GM18907 (cell line): ENCODE measurements at regions not wholly inside any gene's neighbourhood (a gene's known extent, or its start where the extent isn't known, plus 50 kb on each side); places are given as distances from the start of the nearest gene placed in this dataset.
"Not testable (repeated sequence)": the region's sequence is repeated elsewhere in the genome, so short reads cannot be mapped to it uniquely, and the experiment has no call there.

Experiments used
- ATAC-seq: cut with Tn5 transposase; IDR thresholded peaks from one replicate; pipeline ENCODE4 v1.9.1; 2021; ENCODE audit warnings: mild to moderate bottlenecking, moderate library complexity; ENCODE audit not compliant: unreplicated experiment

DNA sequence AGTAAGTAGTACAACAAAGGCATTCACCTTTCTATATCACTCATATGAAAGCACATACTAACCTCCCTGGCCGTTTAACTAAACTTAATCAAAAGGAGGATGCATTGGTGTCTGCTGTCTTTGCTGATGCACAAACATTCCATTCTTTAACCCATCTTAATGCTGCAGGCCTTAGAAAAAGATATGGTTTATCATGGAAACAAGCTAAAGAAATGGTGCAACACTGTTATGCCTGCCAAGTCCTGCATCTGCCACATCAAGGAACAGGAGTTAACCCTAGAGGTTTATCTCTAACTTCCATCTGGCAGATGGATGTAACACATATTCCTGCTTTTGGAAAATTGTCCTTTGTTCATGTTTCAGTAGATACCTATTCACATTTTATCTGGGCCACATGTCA is 296.5 kb upstream of the DKK2 start:
- not testable (repeated sequence) for ATAC-seq

DNA sequence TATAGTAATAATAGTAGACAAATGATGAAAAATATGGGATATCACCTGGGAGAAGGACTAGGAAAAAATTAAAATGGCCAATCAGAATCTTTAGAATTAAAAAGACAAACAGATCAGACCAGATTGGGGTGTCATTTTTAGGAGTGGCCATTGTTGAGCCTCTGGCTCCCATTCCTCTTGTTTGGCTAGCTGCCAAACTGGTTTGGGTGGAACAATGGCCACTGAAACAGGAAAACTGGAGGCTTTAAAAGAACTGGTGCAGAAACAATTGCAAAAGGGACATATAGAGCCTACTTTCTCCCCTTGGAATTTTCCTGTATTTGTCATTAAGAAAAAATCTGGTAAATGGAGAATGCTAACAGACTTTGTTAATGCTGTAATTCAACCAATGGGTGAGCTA is 294.8 kb upstream of the DKK2 start:
- no peak for ATAC-seq

DNA sequence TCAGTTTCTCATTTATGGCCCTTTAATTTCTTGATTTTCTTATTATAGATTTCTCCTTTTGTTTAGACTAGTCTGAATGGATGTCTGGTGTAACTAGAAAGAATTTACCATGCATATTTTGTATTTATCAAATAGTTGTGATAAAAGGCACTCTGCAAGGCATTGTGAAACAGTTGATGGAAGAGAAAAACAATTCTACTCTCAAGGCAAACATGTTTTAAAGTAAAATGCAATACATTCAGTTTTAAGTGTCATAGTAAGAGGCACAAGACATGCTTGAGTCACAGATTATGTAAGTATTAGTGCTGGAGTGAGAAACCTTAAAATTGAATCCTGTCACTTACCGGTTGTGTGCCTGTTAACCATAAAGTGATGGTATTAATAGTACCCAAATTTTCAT is 283.3 kb upstream of the DKK2 start:
- ATAC-seq: no peak

DNA sequence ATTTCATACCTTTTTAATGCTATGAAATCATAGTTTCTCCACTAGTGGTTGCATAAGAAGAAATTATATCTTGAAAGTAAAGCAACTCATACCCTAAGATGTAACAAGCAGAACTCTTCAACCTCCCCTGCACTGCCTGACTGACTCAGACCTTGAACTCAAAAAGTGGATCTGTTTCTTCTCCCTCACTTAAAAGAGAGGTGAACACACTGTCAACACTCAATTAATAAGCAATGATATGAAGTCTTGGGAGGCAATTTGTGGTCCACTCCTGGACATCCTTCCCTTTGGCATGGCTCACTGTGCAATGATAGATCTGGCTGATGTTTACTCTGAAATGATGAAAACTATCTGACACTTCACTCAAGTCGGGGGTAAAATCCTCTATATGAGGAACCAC is 282.0 kb upstream of the DKK2 start:
- ATAC-seq: no peak

DNA sequence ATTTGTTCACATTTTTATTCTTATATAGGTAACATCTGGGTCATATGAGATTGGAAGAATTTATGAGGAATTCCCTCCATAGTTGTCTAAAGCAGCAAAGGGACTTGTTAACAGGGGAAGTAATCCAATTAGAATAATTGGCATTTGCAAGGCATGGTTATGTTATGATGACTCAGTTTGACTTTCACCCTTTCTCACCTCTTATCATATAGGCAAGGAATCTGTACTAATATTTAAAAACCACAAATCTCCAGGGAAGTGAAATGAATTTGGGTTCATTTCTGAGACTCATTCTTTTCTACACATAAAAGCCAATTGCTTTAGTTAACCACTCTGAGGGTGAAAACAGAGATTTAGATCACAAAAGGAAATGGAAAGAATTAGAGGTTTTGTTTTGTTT is 281.5 kb upstream of the DKK2 start:
- no peak for ATAC-seq

DNA sequence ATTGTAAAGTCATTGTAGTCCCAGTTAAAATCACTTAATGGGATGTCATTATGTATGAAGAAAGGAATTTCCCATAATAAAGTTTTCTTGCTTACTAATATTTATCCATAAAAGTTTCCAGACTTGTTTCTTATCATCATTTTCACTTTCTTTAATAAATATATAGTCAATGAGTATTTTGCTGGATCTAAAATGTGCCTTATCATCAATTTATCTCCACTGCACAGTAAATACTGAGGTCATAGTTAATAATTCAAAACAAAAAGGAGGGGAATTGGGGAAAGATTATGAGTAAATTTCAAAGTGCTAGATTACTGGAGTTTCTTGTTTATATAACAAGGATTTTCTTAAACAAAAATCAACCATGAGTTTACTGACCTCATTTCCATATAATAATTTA is 279.5 kb upstream of the DKK2 start:
- no peak for ATAC-seq

DNA sequence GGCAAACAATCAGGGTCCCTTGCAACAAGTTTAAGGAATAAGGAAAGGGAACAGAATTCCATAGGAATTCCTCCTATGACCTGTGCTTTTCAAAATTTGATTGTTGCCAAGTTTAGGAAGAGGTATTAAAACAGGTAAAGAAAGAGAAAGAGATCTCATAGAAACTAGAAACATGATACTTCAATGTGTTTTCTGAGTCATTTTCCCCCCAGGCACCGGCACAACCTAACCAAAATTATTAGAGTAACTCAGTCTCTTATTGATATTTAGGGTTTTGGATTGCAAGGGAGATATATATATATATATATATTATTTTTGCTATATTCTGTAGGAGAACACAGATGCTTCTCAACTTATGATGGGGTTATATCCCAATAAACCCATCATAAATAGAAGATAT is 278.0 kb upstream of the DKK2 start:
- ATAC-seq: no peak

DNA sequence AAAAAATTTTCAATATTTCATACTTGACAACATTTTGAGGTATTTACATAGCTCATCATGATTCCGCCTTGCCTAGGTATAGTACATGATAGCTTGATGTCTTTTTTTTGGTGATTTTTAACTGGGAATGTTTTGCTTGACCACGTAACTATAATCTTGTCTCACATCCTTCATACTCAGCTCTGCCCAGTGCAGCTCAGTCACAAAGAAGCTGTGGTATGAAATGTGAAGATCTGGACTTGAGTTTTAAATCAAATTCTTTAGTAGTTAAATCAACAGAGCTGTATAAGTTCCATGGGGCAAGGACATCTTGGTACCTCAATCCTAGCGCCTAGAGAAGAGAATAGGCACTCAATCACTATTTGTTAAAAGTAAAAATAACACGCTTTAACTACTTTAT is 276.3 kb upstream of the DKK2 start:
- no peak for ATAC-seq

DNA sequence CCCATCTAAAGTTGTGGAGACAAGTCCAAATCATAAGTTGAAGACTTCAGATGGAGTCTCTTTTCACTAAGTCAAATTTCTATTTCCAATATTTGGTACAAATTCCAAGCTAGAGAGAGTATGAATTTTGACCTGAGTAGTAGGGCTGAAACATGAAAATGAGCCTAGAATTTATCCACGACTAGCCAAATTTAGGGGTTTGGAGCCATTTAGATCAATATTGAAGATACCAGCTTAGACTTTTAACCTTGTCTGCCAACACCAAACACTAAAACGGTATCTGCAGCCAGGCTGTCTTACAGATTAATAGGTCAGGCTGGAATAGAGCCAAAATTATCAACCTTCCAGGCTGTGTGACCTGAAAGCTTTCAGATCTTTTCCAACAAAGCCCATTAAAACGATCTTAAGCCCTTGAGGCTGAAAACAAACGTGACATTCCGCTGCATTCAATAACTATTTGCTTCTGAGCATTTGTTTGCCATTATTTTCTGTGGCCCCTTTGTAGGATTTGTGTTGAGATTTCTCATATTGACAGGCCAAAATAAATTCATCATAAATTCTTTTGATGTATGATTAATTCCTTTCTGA is 268.7 kb upstream of the DKK2 start:
- ATAC-seq: no peak

DNA sequence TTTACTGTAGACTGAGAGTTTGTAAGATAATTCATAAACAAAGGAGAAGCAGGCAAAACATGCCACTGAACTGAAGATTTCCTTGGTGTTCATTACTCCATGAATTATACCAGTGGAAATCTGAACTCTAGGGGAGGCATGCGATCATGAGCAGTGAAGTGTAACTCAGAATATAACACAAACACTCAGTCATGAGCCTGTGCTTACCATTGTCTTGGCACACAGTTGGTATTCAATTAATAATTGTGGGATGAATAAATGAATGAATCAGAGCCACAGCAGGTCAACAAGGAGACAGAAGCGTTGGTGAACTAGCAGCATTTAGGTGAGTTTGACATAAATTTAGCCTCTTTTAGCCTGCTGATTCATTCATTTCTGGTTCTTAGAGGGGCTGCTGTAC is 263.5 kb upstream of the DKK2 start:
- no peak for ATAC-seq

DNA sequence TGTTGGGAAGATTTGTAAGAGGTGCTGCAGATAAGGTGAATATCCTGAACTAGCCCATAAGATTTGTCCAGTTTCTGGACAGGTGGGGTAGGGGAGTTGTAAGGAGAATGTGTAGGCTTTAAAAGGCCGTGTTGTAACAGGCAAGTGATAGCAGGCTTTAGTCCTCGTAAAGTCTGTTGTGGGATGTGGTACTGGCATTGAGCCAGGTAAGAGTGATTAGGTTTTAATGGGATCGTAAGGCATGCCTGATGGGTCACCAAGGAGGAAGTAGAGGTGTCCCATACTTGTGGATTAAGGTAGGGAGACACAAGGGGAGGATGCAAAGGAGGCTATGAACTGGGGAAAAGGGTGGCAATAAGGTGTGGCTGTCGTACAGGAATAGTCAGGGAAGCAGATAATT is 256.9 kb upstream of the DKK2 start:
- no peak for ATAC-seq

DNA sequence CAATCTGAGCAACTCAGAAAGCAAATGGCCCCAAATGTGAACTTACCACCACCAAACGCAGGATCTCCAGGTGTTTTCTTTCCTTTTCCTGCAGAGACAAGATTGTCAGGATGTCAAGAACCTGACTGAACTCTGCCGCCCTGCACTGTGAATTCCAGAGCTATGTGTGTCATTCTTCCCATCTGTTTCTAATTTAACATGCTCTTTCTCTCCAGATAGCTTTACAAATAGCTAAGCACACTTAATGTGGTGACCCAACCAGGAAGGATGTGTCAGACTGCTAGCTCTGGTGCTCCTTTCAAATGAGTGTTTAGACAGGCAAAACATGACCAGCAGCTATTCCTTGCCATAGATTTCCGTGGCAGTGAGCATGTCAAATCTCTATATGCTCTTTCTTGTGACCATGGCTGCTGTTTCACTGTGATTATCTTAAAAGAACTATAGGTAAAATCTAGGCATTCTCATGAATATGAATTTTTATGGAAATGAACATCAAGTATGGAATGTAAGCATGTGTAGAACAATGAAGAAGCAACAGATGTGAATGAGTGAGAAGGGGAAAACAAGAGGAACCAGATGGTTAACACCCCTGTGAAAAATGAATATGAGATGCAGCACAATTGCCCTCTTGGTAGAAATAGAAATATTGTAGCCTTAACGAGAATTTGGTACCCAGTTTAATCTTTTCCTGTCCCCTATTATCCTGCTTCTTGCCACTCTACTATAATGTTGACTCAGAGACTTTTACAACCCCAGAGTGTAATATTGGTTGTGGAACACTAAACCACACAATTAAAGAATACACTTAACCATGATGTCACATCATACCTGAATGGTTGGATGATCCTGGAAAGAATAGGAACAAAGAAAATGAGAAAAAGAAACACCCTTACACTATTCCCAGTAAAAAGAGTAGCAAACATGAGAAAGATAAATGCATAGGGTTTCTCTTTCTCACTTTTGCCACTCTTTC is 247.8 kb upstream of the DKK2 start:
- no peak for ATAC-seq

DNA sequence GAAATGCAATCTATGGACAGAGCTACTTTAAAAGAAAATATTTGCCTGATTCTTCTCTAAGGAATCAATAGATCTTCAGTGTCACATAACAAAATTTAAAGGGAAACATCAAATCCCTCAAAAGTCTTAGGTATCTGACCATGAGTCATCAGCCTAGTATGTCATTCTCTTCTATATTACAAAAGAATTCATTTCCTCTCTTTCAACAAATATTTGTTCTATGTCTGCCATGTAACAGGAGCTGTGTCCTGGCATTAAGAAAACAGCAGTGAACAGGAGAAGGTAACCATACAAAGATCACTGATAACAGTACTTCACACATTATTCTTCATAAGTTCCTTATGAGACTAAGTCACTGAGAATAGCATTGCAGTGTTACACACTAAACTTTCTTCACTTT is 243.6 kb upstream of the DKK2 start:
- ATAC-seq: no peak

DNA sequence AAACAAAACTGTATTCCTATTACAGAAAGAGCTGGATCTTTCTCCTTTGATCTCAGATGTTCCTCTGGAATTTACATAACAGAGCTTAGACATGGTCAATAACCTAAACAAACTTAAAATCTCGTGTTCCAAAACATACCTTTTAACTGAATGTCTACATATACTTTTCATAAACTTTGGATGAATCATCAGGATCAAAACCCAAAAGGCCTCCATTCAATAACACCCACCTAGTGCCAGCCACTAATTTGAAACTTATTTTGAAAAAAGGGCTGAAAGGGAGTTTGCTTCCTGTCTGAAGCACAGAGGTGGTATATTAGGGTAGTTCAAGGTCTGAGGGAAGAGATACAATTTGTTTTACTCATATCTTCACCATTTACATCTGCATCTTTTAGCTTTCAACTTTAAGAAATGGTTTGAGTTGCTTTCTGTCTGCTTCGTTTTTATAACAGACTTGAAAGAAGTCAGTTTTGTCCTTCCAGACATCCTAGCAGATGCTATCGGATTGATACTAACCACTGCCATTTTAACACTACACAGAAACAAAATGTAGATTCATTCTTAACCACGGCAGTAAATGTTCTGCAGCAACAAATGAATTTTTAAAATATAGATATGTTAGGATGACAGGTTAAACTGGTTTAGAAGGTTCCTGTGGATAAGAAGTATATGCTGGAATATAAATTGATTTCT is 242.8 kb upstream of the DKK2 start:
- no peak for ATAC-seq

DNA sequence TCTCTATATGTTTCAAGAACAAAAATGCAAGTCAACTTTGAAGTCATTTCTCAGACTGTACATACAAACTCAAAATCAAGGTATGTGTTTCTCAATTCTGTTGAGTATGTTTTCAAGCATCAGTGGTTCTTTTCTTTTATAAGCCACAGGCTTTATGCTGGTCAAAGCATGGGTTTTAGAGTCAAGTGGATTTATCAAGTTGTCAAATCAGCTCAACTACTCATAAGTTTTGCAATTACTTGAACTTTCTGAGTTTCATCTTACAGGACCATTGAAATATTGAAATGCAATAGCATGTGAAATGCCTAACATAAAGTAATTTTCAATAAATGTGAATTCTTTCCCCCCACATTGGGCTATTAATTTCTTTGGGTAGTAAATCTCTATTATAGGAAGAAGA is 239.9 kb upstream of the DKK2 start:
- no peak for ATAC-seq

DNA sequence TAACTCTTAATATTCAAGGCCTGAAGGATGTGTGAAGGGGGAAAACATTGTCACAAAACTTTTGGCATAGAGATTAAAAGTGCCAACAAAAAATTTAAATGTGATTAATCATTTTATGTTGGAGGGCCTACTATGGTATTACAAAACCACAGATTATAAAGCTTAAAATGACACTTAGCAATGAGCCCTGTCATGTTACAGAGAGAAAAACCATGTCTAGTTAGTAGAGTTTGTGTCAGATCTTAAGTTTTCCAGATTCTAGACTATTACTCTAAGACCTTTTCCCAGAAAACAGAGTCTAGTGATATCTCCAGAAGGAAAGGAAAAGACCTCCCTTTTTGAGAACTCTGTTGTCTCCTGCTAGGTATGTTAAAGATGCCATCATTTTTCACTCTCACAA is 239.1 kb upstream of the DKK2 start:
- no peak for ATAC-seq

DNA sequence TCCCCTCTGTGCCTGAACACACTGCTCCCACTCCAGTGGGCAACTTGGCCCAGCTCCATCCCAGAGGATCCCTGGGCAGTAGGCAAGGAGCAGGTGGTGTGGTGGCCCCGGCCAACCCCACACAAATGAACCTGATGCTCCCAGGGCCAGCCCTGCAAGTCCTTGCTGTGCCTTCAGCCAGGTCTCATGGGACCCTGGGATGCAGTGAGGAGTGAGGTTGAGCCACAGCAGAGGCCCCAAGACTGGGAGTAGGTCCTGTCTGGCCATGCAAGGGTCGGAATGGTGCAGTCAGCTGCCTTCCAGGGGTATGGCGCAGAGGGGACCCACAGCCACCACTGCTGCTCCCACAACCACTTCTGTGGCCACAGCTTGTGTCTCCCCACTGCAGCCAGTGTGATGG is 234.5 kb upstream of the DKK2 start:
- no peak for ATAC-seq

DNA sequence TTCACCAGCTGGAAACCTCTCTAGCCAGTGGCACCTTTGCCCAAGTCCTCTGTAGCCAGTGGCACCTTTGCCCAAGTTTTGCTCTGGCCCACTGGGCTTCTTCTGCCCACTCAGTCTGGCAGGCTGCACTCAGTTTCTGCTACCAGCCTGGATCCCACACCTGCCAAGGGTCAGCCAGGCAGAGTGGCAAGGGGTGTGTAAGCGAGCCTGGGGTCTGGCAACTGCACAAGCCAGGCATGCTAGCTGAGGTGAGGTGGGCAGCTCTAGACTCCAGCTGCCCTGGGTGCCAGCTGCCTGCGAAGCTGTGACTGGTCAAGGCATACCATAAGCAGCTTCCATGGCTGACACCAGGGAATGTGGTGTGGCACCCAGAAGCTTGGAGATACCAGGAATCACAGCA is 233.1 kb upstream of the DKK2 start:
- ATAC-seq: no peak

DNA sequence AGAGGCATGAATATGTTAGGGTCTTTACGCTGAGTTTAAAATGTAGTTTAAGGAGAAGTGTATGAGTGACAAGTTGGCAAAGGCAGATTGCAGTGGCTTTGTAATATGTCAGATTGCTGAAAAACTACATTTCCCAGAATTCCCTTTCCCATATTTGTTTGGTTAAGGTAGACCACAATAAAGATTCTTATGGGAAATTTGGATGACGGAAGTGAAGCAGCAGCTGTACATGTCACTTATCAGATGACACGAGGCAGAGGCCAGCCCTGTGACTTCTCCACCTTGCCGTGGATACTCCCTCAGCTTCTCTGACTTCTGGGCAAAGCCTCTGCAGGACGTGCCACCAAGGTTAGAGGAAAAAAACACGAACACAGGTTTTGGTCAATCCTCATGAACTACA is 229.7 kb upstream of the DKK2 start:
- ATAC-seq: no peak

DNA sequence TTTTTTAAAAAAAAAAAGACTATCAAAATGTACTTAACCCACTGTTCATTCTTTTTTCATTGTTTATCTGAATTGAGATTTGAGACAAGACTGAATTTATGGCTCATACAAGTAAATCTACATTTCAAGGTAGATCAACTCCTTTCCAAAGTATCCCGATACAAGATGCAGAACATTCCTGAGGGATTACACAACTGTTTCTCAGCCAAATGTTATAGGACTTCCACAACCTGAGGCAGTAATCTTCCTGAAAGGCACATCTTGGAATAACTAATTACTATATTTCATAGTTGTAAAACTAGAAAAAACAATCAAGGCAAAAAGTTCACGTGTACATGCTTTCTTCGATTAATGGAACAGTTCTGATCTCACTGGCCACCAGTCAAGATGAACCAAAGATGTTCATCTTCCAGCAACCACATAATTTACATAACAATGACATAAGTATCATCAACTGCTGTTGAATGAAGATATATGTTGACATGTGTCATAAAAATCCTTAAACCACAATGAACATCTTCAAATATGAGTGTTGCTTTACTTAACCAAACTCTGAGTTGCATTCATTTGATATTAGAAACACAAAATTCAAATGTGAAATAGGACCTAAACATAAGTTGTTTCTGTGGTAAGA is 225.2 kb upstream of the DKK2 start:
- no peak for ATAC-seq

DNA sequence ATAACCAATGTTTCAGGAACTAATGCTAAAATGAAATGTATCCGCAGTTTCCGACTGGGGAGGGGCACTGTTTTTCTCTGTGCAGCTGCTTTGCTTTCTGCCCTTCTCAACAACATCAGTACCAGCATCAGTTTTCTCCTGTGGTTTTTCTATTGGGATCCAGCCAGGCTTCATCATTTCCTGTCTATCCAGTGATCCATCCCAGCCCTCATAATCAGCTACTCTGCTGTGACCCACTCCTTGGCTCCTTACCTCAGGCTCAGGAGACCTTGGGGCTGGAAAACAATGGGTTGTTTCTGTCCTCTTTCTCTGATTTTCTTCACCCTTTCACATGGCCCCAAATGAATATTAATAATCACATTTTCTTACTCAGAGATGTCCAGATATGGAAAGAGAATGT is 222.2 kb upstream of the DKK2 start:
- no peak for ATAC-seq

DNA sequence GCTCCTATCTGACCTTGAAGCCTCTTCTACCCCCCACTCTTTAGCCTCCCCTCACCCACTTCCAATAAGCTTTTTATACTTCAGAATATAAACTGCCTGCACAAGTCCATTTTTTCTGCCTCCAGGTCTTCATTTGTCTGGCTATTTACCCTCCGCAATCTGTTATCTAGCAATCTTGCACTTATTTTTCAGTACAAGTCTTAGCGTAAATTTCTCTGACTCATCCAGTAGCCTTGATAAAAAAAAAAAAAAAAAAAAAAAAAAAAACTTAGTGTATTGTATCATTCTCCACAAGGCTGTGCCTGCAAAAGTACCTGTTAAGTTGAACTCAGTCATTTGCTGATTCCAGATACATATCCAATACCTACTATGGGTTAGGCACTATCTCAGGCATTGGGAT is 219.5 kb upstream of the DKK2 start:
- ATAC-seq: no peak
